H9 (cell line): ENCODE measurements at regions not wholly inside any gene's neighbourhood (a gene's known extent, or its start where the extent isn't known, plus 50 kb on each side); places are given as distances from the start of the nearest gene placed in this dataset.

Experiments used
- DNase-seq: peaks from one replicate; pipeline ENCODE4 v3.0.0-alpha.2; 2017
- H2AFZ ChIP-seq: one replicate; pipeline ENCODE4 v1.6.1; 2013; ENCODE audit warnings: mild to moderate bottlenecking, low read length, control low read depth, moderate library complexity
- H2AK5ac ChIP-seq: 2 replicates; pipeline ENCODE4 v1.6.1; 2013; ENCODE audit warnings: low read length, control low read depth, mixed read lengths; ENCODE audit not compliant: insufficient read length
- H2BK120ac ChIP-seq: one replicate; pipeline ENCODE4 v1.6.1; 2013; ENCODE audit warnings: low read depth, mild to moderate bottlenecking, low read length, control low read depth, inconsistent platforms; ENCODE audit not compliant: poor library complexity, severe bottlenecking
- H2BK12ac ChIP-seq: 2 replicates; pipeline ENCODE4 v1.6.1; 2013; ENCODE audit warnings: low read length, control low read depth, mixed read lengths, low read depth; ENCODE audit not compliant: insufficient read length
- H2BK15ac ChIP-seq: 2 replicates; pipeline ENCODE4 v1.6.1; 2013; ENCODE audit warnings: low read depth, low read length, control low read depth
- H2BK20ac ChIP-seq: one replicate; pipeline ENCODE4 v1.6.1; 2013; ENCODE audit warnings: low read depth, mild to moderate bottlenecking, low read length, control low read depth, inconsistent platforms; ENCODE audit not compliant: poor library complexity, severe bottlenecking
- H2BK5ac ChIP-seq: 2 replicates; pipeline ENCODE4 v1.6.1; 2013; ENCODE audit warnings: low read length, control low read depth, mixed read lengths; ENCODE audit not compliant: insufficient read length
- H3K14ac ChIP-seq: 2 replicates; pipeline ENCODE4 v1.6.1; 2013; ENCODE audit warnings: low read length, control low read depth; ENCODE audit not compliant: insufficient read depth
- H3K18ac ChIP-seq: 2 replicates; pipeline ENCODE4 v1.6.1; 2013; ENCODE audit warnings: low read depth, mild to moderate bottlenecking, mixed read lengths, low read length, control low read depth; ENCODE audit not compliant: insufficient read length
- H3K23ac ChIP-seq: 2 replicates; pipeline ENCODE4 v1.6.1; 2013; ENCODE audit warnings: low read length, control low read depth, mixed read lengths, low read depth; ENCODE audit not compliant: insufficient read length
- H3K23me2 ChIP-seq: 2 replicates; pipeline ENCODE4 v1.6.1; 2013; ENCODE audit warnings: low read depth, mild to moderate bottlenecking, mixed read lengths, low read length, control low read depth; ENCODE audit not compliant: insufficient read length, poor library complexity, severe bottlenecking
- H3K27ac ChIP-seq: 2 replicates; pipeline ENCODE4 v1.5.1; 2013; ENCODE audit warnings: low read length, control low read depth, mixed read lengths, low read depth; ENCODE audit not compliant: insufficient read length
- H3K27me3 ChIP-seq: 2 replicates; pipeline ENCODE4 v1.6.1; 2013; ENCODE audit warnings: low read length, control low read depth, inconsistent platforms; ENCODE audit not compliant: insufficient read depth
- H3K4ac ChIP-seq: 2 replicates; pipeline ENCODE4 v1.6.1; 2013; ENCODE audit warnings: low read depth, mild to moderate bottlenecking, control low read depth, inconsistent platforms, low read length, moderate library complexity
- H3K4me1 ChIP-seq: 2 replicates; pipeline ENCODE4 v1.6.1; 2013; ENCODE audit warnings: low read length, control low read depth, inconsistent platforms; ENCODE audit not compliant: insufficient read depth
- H3K4me2 ChIP-seq: 2 replicates; pipeline ENCODE4 v1.6.1; 2013; ENCODE audit warnings: low read length, control low read depth, mixed read lengths; ENCODE audit not compliant: insufficient read length, insufficient read depth
- H3K56ac ChIP-seq: 2 replicates; pipeline ENCODE4 v1.6.1; 2013; ENCODE audit warnings: low read depth, mild to moderate bottlenecking, mixed read lengths, low read length, control low read depth; ENCODE audit not compliant: insufficient read length
- H3K79me1 ChIP-seq: 2 replicates; pipeline ENCODE4 v1.6.1; 2013; ENCODE audit warnings: low read depth, mild to moderate bottlenecking, moderate library complexity, low read length, control low read depth, inconsistent platforms; ENCODE audit not compliant: insufficient read depth, poor library complexity, severe bottlenecking
- H3K79me2 ChIP-seq: 2 replicates; pipeline ENCODE4 v1.6.1; 2013; ENCODE audit warnings: low read length, control low read depth, inconsistent platforms; ENCODE audit not compliant: insufficient read depth
- H3K9ac ChIP-seq: 2 replicates; pipeline ENCODE4 v1.6.1; 2013; ENCODE audit warnings: low read length, control low read depth, mixed read lengths; ENCODE audit not compliant: insufficient read length; ENCODE audit errors: extremely low read depth
- H3K9me3 ChIP-seq: one replicate; pipeline ENCODE4 v1.6.1; 2013; ENCODE audit warnings: low read depth, low read length, inconsistent platforms; ENCODE audit not compliant: control insufficient read depth
- H3T11ph ChIP-seq: one replicate; pipeline ENCODE4 v1.6.1; 2013; ENCODE audit warnings: mild to moderate bottlenecking, low read length, control low read depth, inconsistent platforms
- H4K20me1 ChIP-seq: one replicate; pipeline ENCODE4 v1.6.1; 2013; ENCODE audit not compliant: control insufficient read depth, insufficient read length, insufficient read depth
- H4K5ac ChIP-seq: 2 replicates; pipeline ENCODE4 v1.6.1; 2013; ENCODE audit warnings: low read depth, mild to moderate bottlenecking, mixed read lengths, low read length, control low read depth; ENCODE audit not compliant: insufficient read length
- H4K8ac ChIP-seq: replicated peaks from 2 replicates; pipeline ENCODE4 v1.6.1; 2013; ENCODE audit warnings: low read length, control low read depth, mixed read lengths, low read depth; ENCODE audit not compliant: insufficient read length
- H4K91ac ChIP-seq: 2 replicates; pipeline ENCODE4 v1.6.1; 2013; ENCODE audit warnings: low read depth, mild to moderate bottlenecking, moderate library complexity, mixed read lengths, low read length, control low read depth; ENCODE audit not compliant: insufficient read length
- H3K27ac Mint-ChIP-seq, 3 experiments: 2 replicates in 2 of 3; 3 replicates in 1 of 3; pipeline ENCODE4 v1.8.0; 2020 to 2021; ENCODE audit warnings: mixed read lengths in 3 of 3, mild to moderate bottlenecking in 1 of 3, moderate library complexity in 1 of 3
- H3K27me3 Mint-ChIP-seq: 2 replicates; pipeline ENCODE4 v1.8.0; 2021; ENCODE audit warnings: low read depth, mild to moderate bottlenecking, moderate library complexity, mixed read lengths
- H3K36me3 Mint-ChIP-seq, 3 experiments: 2 replicates in 2 of 3; 3 replicates in 1 of 3; pipeline ENCODE4 v1.8.0; 2020 to 2021; ENCODE audit warnings: low read depth in 3 of 3, mixed read lengths in 3 of 3; ENCODE audit not compliant: insufficient read depth in 1 of 3
- H3K4me1 Mint-ChIP-seq, 2 experiments: 2 replicates each; pipeline ENCODE4 v1.8.0; 2020; ENCODE audit warnings: mixed read lengths in 2 of 2
- H3K4me3 Mint-ChIP-seq, 2 experiments: 2 replicates in 1 of 2; 3 replicates in 1 of 2; pipeline ENCODE4 v1.8.0; 2020 to 2021; ENCODE audit warnings: mild to moderate bottlenecking in 2 of 2, mixed read lengths in 2 of 2, moderate library complexity in 1 of 2
- H3K9me3 Mint-ChIP-seq, 2 experiments: 2 replicates in 1 of 2; 3 replicates in 1 of 2; pipeline ENCODE4 v1.8.0; 2020; ENCODE audit warnings: mild to moderate bottlenecking in 2 of 2, mixed read lengths in 2 of 2, moderate library complexity in 1 of 2
- WGBS: extraction: QIAGEN DNeasy Blood & Tissue Kit; methylation state at CpG from one replicate; pipeline ENCODE4 v1.1.7; 2013; ENCODE audit warnings: missing lambda C conversion rate, low lambda C conversion rate, mixed read lengths; ENCODE audit not compliant: insufficient read length; ENCODE audit errors: extremely low coverage; 5-methylcytosine and 5-hydroxymethylcytosine counted together
- TF ChIP-seq, protein P1 (sequence below): fragments of 200-600 bp; sonication (generic); conservative IDR thresholded peaks from 3 replicates; pipeline ENCODE4 v1.8.0; 2021; ENCODE audit warnings: antibody characterized with exemption, mild to moderate bottlenecking

DNA sequence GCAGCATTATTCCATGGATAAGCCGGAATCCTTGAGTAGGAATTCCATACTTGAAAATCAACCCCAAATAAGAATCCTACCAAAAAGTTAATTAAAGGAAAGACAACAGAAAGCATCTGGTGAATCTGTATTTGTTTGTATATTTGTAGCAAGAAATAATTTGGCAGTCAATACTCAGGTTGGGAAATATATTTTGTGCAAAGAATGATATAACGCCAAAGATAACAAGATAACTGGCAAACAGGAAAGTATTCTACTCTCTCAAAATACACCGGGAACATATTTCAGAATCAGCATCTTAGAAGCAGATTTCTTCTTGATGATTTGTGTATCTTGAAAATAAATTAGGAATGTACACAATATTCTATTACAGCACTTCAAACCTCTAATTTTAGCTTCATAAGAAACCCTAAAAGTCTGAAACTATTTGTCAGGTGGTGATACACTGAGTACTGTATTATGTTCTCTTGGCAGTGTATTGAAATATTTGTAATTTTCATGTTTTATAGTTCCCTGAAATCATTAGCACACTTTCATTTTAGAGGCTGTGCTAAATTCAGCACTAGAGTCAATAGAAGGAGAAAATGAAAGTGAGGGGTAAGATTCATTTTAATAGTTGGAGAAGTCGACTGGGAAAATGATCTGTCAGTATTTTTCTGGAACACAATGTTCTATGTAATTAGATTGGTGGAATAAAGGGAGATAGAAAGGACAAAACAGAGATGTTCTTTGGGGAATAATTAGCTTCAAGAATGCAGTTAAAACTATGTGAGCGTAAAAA, 879.7 kb upstream of the GJE1 start:
- no peak overlapping the region for H3K9ac ChIP-seq
- no peak overlapping the region for H3K4me3 Mint-ChIP-seq
- H2BK12ac ChIP-seq: no peak overlapping the region
- H4K5ac ChIP-seq: no peak overlapping the region
- H2AFZ ChIP-seq: no peak overlapping the region
- no peaks in the 10 kb centered on the region for H3K4me1 ChIP-seq
- no peaks in the 10 kb centered on the region for H4K20me1 ChIP-seq
- H2AK5ac ChIP-seq: no peak overlapping the region
- WGBS: no CpG with 5 or more reads among the region's 5 CpGs
- no peaks in the 10 kb centered on the region for H3K79me2 ChIP-seq
- H2BK20ac ChIP-seq: no peak overlapping the region
- no peak overlapping the region for H3T11ph ChIP-seq
- H3K23ac ChIP-seq: no peak overlapping the region
- no peak overlapping the region for H3K14ac ChIP-seq
- no peaks in the 10 kb centered on the region for H3K23me2 ChIP-seq
- H3K4me1 Mint-ChIP-seq: peaks cover 0 to 3% of the 10 kb centered on the region in 2 experiments; a peak in 2 of 4 replicates
- H4K8ac ChIP-seq: no peak overlapping the region
- H3K27ac Mint-ChIP-seq: no peak overlapping the region
- H3K27ac ChIP-seq: no peak overlapping the region
- H3K4ac ChIP-seq: no peak overlapping the region
- H3K18ac ChIP-seq: no peak overlapping the region
- no peak overlapping the region for H2BK15ac ChIP-seq
- DNase-seq: no peak
- H3K9me3 ChIP-seq: no peaks in the 10 kb centered on the region
- no peaks in the 10 kb centered on the region for H3K36me3 Mint-ChIP-seq
- no peak overlapping the region for H2BK120ac ChIP-seq
- no peaks in the 10 kb centered on the region for H3K27me3 Mint-ChIP-seq
- H2BK5ac ChIP-seq: no peak overlapping the region
- H4K91ac ChIP-seq: no peak overlapping the region
- TF ChIP-seq, protein P1, sequence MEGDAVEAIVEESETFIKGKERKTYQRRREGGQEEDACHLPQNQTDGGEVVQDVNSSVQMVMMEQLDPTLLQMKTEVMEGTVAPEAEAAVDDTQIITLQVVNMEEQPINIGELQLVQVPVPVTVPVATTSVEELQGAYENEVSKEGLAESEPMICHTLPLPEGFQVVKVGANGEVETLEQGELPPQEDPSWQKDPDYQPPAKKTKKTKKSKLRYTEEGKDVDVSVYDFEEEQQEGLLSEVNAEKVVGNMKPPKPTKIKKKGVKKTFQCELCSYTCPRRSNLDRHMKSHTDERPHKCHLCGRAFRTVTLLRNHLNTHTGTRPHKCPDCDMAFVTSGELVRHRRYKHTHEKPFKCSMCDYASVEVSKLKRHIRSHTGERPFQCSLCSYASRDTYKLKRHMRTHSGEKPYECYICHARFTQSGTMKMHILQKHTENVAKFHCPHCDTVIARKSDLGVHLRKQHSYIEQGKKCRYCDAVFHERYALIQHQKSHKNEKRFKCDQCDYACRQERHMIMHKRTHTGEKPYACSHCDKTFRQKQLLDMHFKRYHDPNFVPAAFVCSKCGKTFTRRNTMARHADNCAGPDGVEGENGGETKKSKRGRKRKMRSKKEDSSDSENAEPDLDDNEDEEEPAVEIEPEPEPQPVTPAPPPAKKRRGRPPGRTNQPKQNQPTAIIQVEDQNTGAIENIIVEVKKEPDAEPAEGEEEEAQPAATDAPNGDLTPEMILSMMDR: no peak
- H3K56ac ChIP-seq: no peak overlapping the region
- no peaks in the 10 kb centered on the region for H3K79me1 ChIP-seq
- H3K9me3 Mint-ChIP-seq: no peaks in the 10 kb centered on the region; a peak in 1 of 5 replicates
- H3K4me2 ChIP-seq: no peak overlapping the region
- H3K27me3 ChIP-seq: no peaks in the 10 kb centered on the region
